LNCAP (cell line): ENCODE measurements at regions not wholly inside any gene's neighbourhood (a gene's known extent, or its start where the extent isn't known, plus 50 kb on each side); places are given as distances from the start of the nearest gene placed in this dataset.

Source experiments
- TF ChIP-seq, protein P1 (sequence below): fragments of 450-650 bp; IDR thresholded peaks from 2 replicates; pipeline ENCODE4 v1.5.1; 2017; ENCODE audit warnings: mild to moderate bottlenecking

DNA sequence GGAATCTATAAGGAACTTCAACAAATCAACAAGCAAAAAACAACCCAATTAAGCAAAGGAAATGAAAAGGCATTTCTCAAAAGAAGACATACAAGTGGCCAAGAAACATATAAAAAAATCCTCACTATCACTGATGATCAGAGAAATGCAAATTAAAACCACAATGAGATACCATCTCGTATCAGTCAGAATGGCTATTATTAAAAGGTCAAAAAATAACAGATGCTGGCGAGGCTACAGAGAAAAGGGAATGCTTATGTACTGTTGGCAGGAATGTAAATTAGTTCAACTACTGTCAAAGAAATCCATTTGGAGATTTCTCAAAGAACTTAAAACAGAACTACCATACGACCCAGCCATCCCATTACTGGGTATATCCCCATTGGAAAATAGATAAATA is 292.4 kb upstream of the FAT1 start:
- TF ChIP-seq, protein P1, sequence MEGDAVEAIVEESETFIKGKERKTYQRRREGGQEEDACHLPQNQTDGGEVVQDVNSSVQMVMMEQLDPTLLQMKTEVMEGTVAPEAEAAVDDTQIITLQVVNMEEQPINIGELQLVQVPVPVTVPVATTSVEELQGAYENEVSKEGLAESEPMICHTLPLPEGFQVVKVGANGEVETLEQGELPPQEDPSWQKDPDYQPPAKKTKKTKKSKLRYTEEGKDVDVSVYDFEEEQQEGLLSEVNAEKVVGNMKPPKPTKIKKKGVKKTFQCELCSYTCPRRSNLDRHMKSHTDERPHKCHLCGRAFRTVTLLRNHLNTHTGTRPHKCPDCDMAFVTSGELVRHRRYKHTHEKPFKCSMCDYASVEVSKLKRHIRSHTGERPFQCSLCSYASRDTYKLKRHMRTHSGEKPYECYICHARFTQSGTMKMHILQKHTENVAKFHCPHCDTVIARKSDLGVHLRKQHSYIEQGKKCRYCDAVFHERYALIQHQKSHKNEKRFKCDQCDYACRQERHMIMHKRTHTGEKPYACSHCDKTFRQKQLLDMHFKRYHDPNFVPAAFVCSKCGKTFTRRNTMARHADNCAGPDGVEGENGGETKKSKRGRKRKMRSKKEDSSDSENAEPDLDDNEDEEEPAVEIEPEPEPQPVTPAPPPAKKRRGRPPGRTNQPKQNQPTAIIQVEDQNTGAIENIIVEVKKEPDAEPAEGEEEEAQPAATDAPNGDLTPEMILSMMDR, result no peak

DNA sequence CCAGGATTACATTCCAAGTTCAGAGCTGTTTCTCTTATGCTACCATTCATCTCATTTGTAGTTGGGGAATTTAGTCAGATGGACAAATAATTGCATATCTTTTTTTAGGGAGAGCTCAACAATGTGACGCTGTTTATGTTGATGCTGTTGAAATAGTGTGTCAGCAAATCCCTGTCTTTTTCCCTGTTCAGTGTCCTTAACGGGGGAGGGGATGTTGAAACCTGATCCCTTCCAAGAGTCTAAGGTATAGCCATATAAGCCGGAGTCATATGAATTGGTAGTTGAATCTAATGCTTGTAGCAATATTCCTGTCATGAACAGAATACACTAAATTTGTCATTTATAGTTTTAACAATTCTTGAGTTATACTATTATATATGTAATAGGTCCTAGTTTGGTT is 293.5 kb upstream of the FAT1 start:
- TF ChIP-seq, protein P1, result no peak

DNA sequence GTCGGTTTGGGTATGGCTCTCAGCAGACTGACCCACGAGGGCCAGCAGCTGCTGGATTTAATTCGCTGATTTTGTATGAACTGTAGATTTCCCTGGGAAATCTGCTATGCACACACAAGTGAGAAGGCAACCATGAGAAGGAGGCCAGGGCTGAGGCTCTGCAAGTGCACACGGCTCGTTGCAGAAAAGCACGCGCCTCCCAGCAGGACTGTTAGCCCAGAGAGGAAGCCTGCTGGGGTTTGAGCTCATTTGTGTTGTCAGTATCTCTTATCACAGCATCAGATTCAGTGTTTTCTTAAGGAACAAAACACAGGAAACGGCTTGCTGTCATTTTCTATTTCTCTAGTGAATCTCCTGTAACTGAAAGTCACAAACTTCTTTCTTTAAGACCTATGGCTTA is 296.2 kb upstream of the FAT1 start:
- TF ChIP-seq, protein P1, result no peak

DNA sequence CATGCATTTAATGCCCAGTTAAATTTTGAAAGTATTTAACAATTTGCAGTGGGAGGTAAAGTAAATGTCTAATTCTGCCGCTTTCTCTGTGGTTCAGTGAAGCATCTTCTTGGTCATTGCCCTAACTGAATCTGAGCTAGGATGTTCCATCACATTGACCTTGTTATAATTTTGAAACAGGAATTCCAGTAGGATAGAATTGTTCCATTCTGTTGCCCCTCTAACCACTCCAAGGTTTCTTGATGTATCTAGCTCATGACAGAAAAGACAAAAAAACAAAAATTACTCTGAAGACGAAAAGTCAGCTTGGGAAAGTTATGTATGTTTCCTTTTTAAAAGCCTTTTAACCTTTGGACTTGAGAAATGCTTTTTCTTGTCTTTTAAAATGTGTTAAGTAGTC is 297.0 kb upstream of the FAT1 start:
- TF ChIP-seq, protein P1, result no peak

DNA sequence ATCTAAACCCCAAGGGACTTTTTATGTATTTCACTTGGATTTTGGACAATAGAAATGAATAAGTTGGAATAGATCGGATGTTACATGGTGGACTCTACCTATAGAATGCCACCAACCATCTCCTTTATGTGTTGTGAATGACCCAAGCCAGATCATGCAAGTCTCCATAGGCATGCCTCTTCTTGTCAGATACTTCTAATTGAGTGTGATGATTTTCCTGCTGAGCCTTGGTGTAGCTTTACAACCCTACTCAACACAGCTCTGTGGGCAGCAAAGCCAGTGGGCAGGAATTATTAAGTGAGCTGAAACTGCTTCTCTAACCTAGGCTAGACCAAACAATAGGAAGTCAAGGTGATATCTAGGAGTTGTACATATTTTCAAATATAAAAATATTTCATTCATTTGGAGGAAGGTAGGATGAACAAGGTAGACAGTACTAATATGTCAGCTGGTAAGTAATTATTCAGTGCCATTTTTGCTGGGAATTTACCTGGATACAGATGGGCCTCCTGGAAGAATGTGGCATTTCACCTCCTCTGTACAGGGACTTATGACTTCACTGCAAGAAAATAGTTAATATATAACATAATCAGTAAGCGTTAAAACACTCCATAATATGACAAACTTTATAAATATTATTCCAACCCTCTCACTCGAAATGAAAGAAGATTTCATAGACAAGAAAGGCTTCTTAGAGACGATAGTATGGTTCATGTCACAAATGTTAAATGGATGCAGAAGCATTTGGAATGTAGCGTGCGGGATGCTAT is 298.0 kb upstream of the FAT1 start:
- TF ChIP-seq, protein P1, result no peak

DNA sequence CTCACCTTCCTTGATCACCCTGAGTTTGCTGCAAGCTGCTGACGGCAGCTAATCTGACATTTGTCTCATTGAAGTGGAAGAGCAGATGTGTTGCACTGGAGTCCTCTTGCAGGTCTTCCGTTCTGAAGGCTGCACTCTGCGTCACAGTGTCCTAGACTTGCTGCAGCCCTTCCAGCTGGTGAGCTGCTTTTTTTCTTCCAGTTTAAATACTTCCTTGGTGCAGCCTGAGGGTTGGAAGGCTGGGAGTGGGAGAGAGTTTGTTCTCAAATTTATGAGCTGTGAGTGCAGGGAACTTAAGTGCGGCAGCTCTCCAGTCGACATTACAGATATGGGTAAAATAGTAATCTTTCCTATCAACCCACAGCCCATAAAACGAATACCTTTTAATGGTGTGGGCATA is 303.6 kb upstream of the FAT1 start:
- TF ChIP-seq, protein P1, result no peak

DNA sequence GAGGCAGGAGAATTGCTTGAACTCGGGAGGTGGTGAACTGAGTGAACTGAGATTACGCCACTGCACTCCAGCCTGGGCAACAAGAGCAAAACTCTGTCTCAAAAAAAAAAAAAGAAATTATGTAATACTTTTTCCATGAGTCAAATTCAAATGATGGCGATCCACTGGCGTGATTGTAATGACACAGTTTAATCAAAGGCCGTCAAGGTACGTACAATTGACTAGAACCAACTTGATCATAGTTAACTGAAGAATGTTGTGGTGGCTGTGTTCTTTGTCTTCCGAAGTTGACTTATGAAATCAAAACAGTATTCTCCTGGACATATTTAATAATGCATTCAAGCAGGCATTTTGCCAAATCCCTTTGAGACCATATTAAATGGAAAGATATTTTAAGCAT is 318.6 kb upstream of the FAT1 start:
- TF ChIP-seq, protein P1, result no peak

DNA sequence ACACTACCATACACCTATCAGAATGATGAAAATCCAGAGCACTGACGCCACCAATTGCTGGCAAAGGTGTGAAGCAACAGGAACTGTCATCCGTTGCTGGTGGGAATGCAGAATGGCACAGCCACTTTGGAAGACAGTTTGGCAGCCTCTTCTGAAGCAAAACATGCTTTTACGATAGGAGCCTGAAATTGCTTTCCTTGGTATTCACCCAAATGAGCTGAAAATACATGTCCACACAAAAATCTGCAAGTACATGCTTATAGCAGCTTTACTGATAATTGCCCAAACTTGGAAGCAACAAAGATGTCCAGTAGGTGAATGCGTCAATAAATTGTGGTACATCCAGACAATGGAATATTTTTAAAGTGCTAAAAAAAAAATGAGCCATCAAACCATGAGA is 322.8 kb upstream of the FAT1 start:
- TF ChIP-seq, protein P1, result no peak
